Stimulated activated naive CD8-positive, alpha-beta T cell treated with anti-CD3 and anti-CD28 coated beads, Interleukin-15, Interleukin-2, amounts not matched to agents 100 ng/mL and 50 ng/mL, for 24 hours (primary cell): ENCODE measurements at regions not wholly inside any gene's neighbourhood (a gene's known extent, or its start where the extent isn't known, plus 50 kb on each side); places are given as distances from the start of the nearest gene placed in this dataset.

Experiments
- H3K27ac Mint-ChIP-seq: one replicate; pipeline ENCODE4 v1.8.0; 2021; ENCODE audit warnings: mild to moderate bottlenecking, mixed read lengths
- H3K27me3 Mint-ChIP-seq: one replicate; pipeline ENCODE4 v1.8.0; 2021; ENCODE audit warnings: mixed read lengths
- H3K36me3 Mint-ChIP-seq: one replicate; pipeline ENCODE4 v1.8.0; 2021; ENCODE audit warnings: low read depth, mixed read lengths
- H3K4me1 Mint-ChIP-seq: one replicate; pipeline ENCODE4 v1.8.0; 2021; ENCODE audit warnings: low read depth, mixed read lengths
- H3K4me3 Mint-ChIP-seq: one replicate; pipeline ENCODE4 v1.8.0; 2021; ENCODE audit warnings: mild to moderate bottlenecking, mixed read lengths
- H3K9me3 Mint-ChIP-seq: one replicate; pipeline ENCODE4 v1.8.0; 2021; ENCODE audit warnings: mixed read lengths

- no peaks in the 10 kb centered on the region for H3K4me1 Mint-ChIP-seq
- no peaks in the 10 kb centered on the region for H3K36me3 Mint-ChIP-seq
- H3K27ac Mint-ChIP-seq, result no peak overlapping the region
- no peaks in the 10 kb centered on the region for H3K9me3 Mint-ChIP-seq
- H3K4me3 Mint-ChIP-seq, result no peak overlapping the region
- peaks cover 2% of the 10 kb centered on the region for H3K27me3 Mint-ChIP-seq
Observed at GRCh38 chr16:54418903-54419302, 132.3 kb upstream of the IRX3 start.

- Mint-ChIP-seq H3K27me3 (peaks cover 6% of the 10 kb centered on the region), H3K4me3 (no peak overlapping the region), H3K4me1 (no peaks in the 10 kb centered on the region), H3K9me3 (no peaks in the 10 kb centered on the region), H3K36me3 (no peaks in the 10 kb centered on the region), H3K27ac (no peak overlapping the region)
Observed at GRCh38 chr16:54417384-54417783, 130.8 kb upstream of the IRX3 start.

GRCh38 chr16:54414671-54415070 is 128.1 kb upstream of the IRX3 start:
- H3K36me3 Mint-ChIP-seq, result no peaks in the 10 kb centered on the region
- H3K4me3 Mint-ChIP-seq, result no peak overlapping the region
- H3K9me3 Mint-ChIP-seq, result no peaks in the 10 kb centered on the region
- peaks cover 10% of the 10 kb centered on the region for H3K27me3 Mint-ChIP-seq
- H3K4me1 Mint-ChIP-seq, result no peaks in the 10 kb centered on the region
- H3K27ac Mint-ChIP-seq, result no peak overlapping the region

- Mint-ChIP-seq H3K9me3 (no peaks in the 10 kb centered on the region), H3K4me3 (no peak overlapping the region), H3K27ac (no peak overlapping the region), H3K36me3 (no peaks in the 10 kb centered on the region), H3K4me1 (no peaks in the 10 kb centered on the region), H3K27me3 (peaks cover 10% of the 10 kb centered on the region)
Observed at GRCh38 chr16:54412777-54413455, 126.3 kb upstream of the IRX3 start.

- H3K9me3 Mint-ChIP-seq, result no peaks in the 10 kb centered on the region
Observed at GRCh38 chr16:54412037-54412436, 125.5 kb upstream of the IRX3 start.

GRCh38 chr16:54411544-54411943 is 125.0 kb upstream of the IRX3 start:
- Mint-ChIP-seq H3K4me1 (no peaks in the 10 kb centered on the region), H3K9me3 (no peaks in the 10 kb centered on the region), H3K4me3 (no peak overlapping the region), H3K27me3 (peaks cover 10% of the 10 kb centered on the region), H3K36me3 (no peaks in the 10 kb centered on the region), H3K27ac (no peak overlapping the region)

More at GRCh38 chr16:54412037-54412436, 125.5 kb upstream of the IRX3 start:
- Mint-ChIP-seq H3K4me3 (no peak overlapping the region), H3K4me1 (no peaks in the 10 kb centered on the region), H3K27ac (no peak overlapping the region), H3K27me3 (peaks cover 10% of the 10 kb centered on the region), H3K36me3 (no peaks in the 10 kb centered on the region)

- Mint-ChIP-seq H3K4me3 (no peak overlapping the region), H3K27ac (no peak overlapping the region), H3K36me3 (no peaks in the 10 kb centered on the region), H3K27me3 (peaks cover 10% of the 10 kb centered on the region), H3K9me3 (no peaks in the 10 kb centered on the region), H3K4me1 (no peaks in the 10 kb centered on the region)
Observed at GRCh38 chr16:54409982-54410381, 123.4 kb upstream of the IRX3 start.

- Mint-ChIP-seq H3K27me3 (peaks cover 6% of the 10 kb centered on the region), H3K4me1 (no peaks in the 10 kb centered on the region), H3K4me3 (no peak overlapping the region), H3K27ac (no peak overlapping the region), H3K9me3 (no peaks in the 10 kb centered on the region), H3K36me3 (no peaks in the 10 kb centered on the region)
Observed at GRCh38 chr16:54407596-54407995, 121.0 kb upstream of the IRX3 start.

- Mint-ChIP-seq H3K4me1 (no peaks in the 10 kb centered on the region), H3K9me3 (no peaks in the 10 kb centered on the region), H3K27ac (no peak overlapping the region), H3K36me3 (no peaks in the 10 kb centered on the region), H3K27me3 (no peaks in the 10 kb centered on the region), H3K4me3 (no peak overlapping the region)
Observed at GRCh38 chr16:54405478-54405877, 118.9 kb upstream of the IRX3 start.

GRCh38 chr16:54403580-54403979 is 117.0 kb upstream of the IRX3 start:
- Mint-ChIP-seq H3K27ac (no peak overlapping the region), H3K9me3 (no peaks in the 10 kb centered on the region), H3K36me3 (no peaks in the 10 kb centered on the region), H3K27me3 (no peaks in the 10 kb centered on the region), H3K4me1 (no peaks in the 10 kb centered on the region), H3K4me3 (no peak overlapping the region)

- no peaks in the 10 kb centered on the region for H3K27me3 Mint-ChIP-seq
- no peaks in the 10 kb centered on the region for H3K9me3 Mint-ChIP-seq
- no peak overlapping the region for H3K27ac Mint-ChIP-seq
- no peaks in the 10 kb centered on the region for H3K36me3 Mint-ChIP-seq
- H3K4me1 Mint-ChIP-seq, result no peaks in the 10 kb centered on the region
- no peak overlapping the region for H3K4me3 Mint-ChIP-seq
Observed at GRCh38 chr16:54402873-54403272, 116.3 kb upstream of the IRX3 start.

- peaks cover 2% of the 10 kb centered on the region for H3K27me3 Mint-ChIP-seq
Observed at GRCh38 chr16:54402270-54402669, 115.7 kb upstream of the IRX3 start.

GRCh38 chr16:54400261-54400660 is 113.7 kb upstream of the IRX3 start:
- Mint-ChIP-seq H3K4me3 (no peak overlapping the region), H3K36me3 (no peaks in the 10 kb centered on the region), H3K27me3 (peaks cover 10% of the 10 kb centered on the region), H3K27ac (no peak overlapping the region), H3K9me3 (no peaks in the 10 kb centered on the region), H3K4me1 (no peaks in the 10 kb centered on the region)

More at GRCh38 chr16:54402270-54402669, 115.7 kb upstream of the IRX3 start:
- no peaks in the 10 kb centered on the region for H3K9me3 Mint-ChIP-seq
- no peak overlapping the region for H3K4me3 Mint-ChIP-seq
- H3K36me3 Mint-ChIP-seq, result no peaks in the 10 kb centered on the region
- no peaks in the 10 kb centered on the region for H3K4me1 Mint-ChIP-seq
- no peak overlapping the region for H3K27ac Mint-ChIP-seq

- peaks cover 12% of the 10 kb centered on the region for H3K27me3 Mint-ChIP-seq
- H3K27ac Mint-ChIP-seq, result no peak overlapping the region
- no peaks in the 10 kb centered on the region for H3K9me3 Mint-ChIP-seq
- H3K4me3 Mint-ChIP-seq, result no peak overlapping the region
- no peaks in the 10 kb centered on the region for H3K36me3 Mint-ChIP-seq
- H3K4me1 Mint-ChIP-seq, result no peaks in the 10 kb centered on the region
Observed at GRCh38 chr16:54398986-54399385, 112.4 kb upstream of the IRX3 start.

GRCh38 chr16:54397838-54398237 is 111.3 kb upstream of the IRX3 start:
- no peaks in the 10 kb centered on the region for H3K36me3 Mint-ChIP-seq
- no peak overlapping the region for H3K27ac Mint-ChIP-seq
- H3K4me3 Mint-ChIP-seq, result no peak overlapping the region
- H3K9me3 Mint-ChIP-seq, result no peaks in the 10 kb centered on the region
- H3K27me3 Mint-ChIP-seq, result peaks cover 18% of the 10 kb centered on the region
- no peaks in the 10 kb centered on the region for H3K4me1 Mint-ChIP-seq

- H3K27ac Mint-ChIP-seq, result no peak overlapping the region
- no peak overlapping the region for H3K4me3 Mint-ChIP-seq
- H3K4me1 Mint-ChIP-seq, result no peaks in the 10 kb centered on the region
- no peaks in the 10 kb centered on the region for H3K36me3 Mint-ChIP-seq
- no peaks in the 10 kb centered on the region for H3K9me3 Mint-ChIP-seq
- H3K27me3 Mint-ChIP-seq, result peaks cover 18% of the 10 kb centered on the region
Observed at GRCh38 chr16:54397190-54397835, 110.7 kb upstream of the IRX3 start.
